ENCODE measurements at regions not wholly inside any gene's neighbourhood (a gene's known extent, or its start where the extent isn't known, plus 50 kb on each side); places are given as distances from the start of the nearest gene placed in this dataset.

- Histone ChIP-seq H3K9ac (ENCODE audit: extremely low read depth, low read length, poor library complexity, severe bottlenecking) (no peak overlapping the region), H3K36me3 (ENCODE audit: control insufficient read depth, insufficient read depth, low read length) (no peaks in the 10 kb centered on the region), H3K4me1 (ENCODE audit: control insufficient read depth, insufficient read depth, low read length) (no peaks in the 10 kb centered on the region), H3K27ac (ENCODE audit: low read depth, low read length) (no peak overlapping the region), H3K4me3 (ENCODE audit: low read length) (no peak overlapping the region), H3K9me3 (ENCODE audit: control insufficient read depth, low read length) (peaks cover 29% of the 10 kb centered on the region), H3K27me3 (ENCODE audit: control insufficient read depth, insufficient read depth, low read length, poor library complexity, severe bottlenecking) (no peaks in the 10 kb centered on the region)
- H3K27ac Mint-ChIP-seq, result no peak overlapping the region
- H3K36me3 Mint-ChIP-seq (ENCODE audit: low read depth), result no peaks in the 10 kb centered on the region
- no peaks in the 10 kb centered on the region for H3K27me3 Mint-ChIP-seq (ENCODE audit: insufficient read depth)
- TF ChIP-seq, protein P1, sequence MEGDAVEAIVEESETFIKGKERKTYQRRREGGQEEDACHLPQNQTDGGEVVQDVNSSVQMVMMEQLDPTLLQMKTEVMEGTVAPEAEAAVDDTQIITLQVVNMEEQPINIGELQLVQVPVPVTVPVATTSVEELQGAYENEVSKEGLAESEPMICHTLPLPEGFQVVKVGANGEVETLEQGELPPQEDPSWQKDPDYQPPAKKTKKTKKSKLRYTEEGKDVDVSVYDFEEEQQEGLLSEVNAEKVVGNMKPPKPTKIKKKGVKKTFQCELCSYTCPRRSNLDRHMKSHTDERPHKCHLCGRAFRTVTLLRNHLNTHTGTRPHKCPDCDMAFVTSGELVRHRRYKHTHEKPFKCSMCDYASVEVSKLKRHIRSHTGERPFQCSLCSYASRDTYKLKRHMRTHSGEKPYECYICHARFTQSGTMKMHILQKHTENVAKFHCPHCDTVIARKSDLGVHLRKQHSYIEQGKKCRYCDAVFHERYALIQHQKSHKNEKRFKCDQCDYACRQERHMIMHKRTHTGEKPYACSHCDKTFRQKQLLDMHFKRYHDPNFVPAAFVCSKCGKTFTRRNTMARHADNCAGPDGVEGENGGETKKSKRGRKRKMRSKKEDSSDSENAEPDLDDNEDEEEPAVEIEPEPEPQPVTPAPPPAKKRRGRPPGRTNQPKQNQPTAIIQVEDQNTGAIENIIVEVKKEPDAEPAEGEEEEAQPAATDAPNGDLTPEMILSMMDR (conservative IDR thresholded peaks at IDR 0.05), result no peak
- WGBS, 2 experiments (ENCODE audit: insufficient coverage in 1 of 2, insufficient read length in 1 of 2), result 92 to 100% methylated on average over 2 to 3 of the region's 3 CpGs
- DNase-seq, result no peak
- peaks cover 20% of the 10 kb centered on the region for H3K9me3 Mint-ChIP-seq
- H3K4me1 Mint-ChIP-seq, result no peaks in the 10 kb centered on the region
- H3K4me3 Mint-ChIP-seq, result no peak overlapping the region
Measured at GRCh38 chr1:218752126-218752525, 407.0 kb downstream of the TGFB2 start.

- Histone ChIP-seq H3K4me3 (ENCODE audit: low read length) (no peak overlapping the region), H3K27me3 (ENCODE audit: control insufficient read depth, insufficient read depth, low read length, poor library complexity, severe bottlenecking) (no peaks in the 10 kb centered on the region), H3K9ac (ENCODE audit: extremely low read depth, low read length, poor library complexity, severe bottlenecking) (no peak overlapping the region), H3K27ac (ENCODE audit: low read depth, low read length) (no peak overlapping the region), H3K36me3 (ENCODE audit: control insufficient read depth, insufficient read depth, low read length) (no peaks in the 10 kb centered on the region), H3K4me1 (ENCODE audit: control insufficient read depth, insufficient read depth, low read length) (no peaks in the 10 kb centered on the region), H3K9me3 (ENCODE audit: control insufficient read depth, low read length) (peaks cover 16% of the 10 kb centered on the region)
- peaks cover 5% of the 10 kb centered on the region for H3K9me3 Mint-ChIP-seq
- H3K36me3 Mint-ChIP-seq (ENCODE audit: low read depth), result no peaks in the 10 kb centered on the region
- no peaks in the 10 kb centered on the region for H3K4me1 Mint-ChIP-seq
- H3K27me3 Mint-ChIP-seq (ENCODE audit: insufficient read depth), result no peaks in the 10 kb centered on the region
- 93 to 98% methylated on average over 6 to 9 of the region's 9 CpGs for WGBS, 2 experiments (ENCODE audit: insufficient coverage in 1 of 2, insufficient read length in 1 of 2)
- TF ChIP-seq, protein P1 (conservative IDR thresholded peaks at IDR 0.05), result no peak
- H3K4me3 Mint-ChIP-seq, result no peak overlapping the region
- no peak for DNase-seq
- no peak overlapping the region for H3K27ac Mint-ChIP-seq
Measured at GRCh38 chr1:218754477-218754876, 409.3 kb downstream of the TGFB2 start.

- 88 to 93% methylated on average over 2 to 3 of the region's 3 CpGs for WGBS, 2 experiments (ENCODE audit: insufficient coverage in 1 of 2, insufficient read length in 1 of 2)
- TF ChIP-seq, protein P1 (conservative IDR thresholded peaks at IDR 0.05), result no peak
- no peaks in the 10 kb centered on the region for H3K27me3 Mint-ChIP-seq (ENCODE audit: insufficient read depth)
- H3K9me3 Mint-ChIP-seq, result no peaks in the 10 kb centered on the region
- Histone ChIP-seq H3K27me3 (ENCODE audit: control insufficient read depth, insufficient read depth, low read length, poor library complexity, severe bottlenecking) (no peaks in the 10 kb centered on the region), H3K4me3 (ENCODE audit: low read length) (no peak overlapping the region), H3K27ac (ENCODE audit: low read depth, low read length) (no peak overlapping the region), H3K9ac (ENCODE audit: extremely low read depth, low read length, poor library complexity, severe bottlenecking) (no peak overlapping the region), H3K9me3 (ENCODE audit: control insufficient read depth, low read length) (peaks cover 12% of the 10 kb centered on the region), H3K4me1 (ENCODE audit: control insufficient read depth, insufficient read depth, low read length) (no peaks in the 10 kb centered on the region), H3K36me3 (ENCODE audit: control insufficient read depth, insufficient read depth, low read length) (no peaks in the 10 kb centered on the region)
- DNase-seq, result no peak
- H3K4me1 Mint-ChIP-seq, result no peaks in the 10 kb centered on the region
- H3K27ac Mint-ChIP-seq, result no peak overlapping the region
- no peak overlapping the region for H3K4me3 Mint-ChIP-seq
- H3K36me3 Mint-ChIP-seq (ENCODE audit: low read depth), result no peaks in the 10 kb centered on the region
Measured at GRCh38 chr1:218755128-218755527, 410.0 kb downstream of the TGFB2 start.

Measured in endodermal cell (in vitro differentiated cells).